K562 (cell line): ENCODE measurements at regions not wholly inside any gene's neighbourhood (a gene's known extent, or its start where the extent isn't known, plus 50 kb on each side); places are given as distances from the start of the nearest gene placed in this dataset.
A peak's percentile ranks its signal among the peaks of the same experiment; 100 is the strongest.

Experiments
- ERF ChIP-seq: fragments of 450-650 bp; formaldehyde crosslinking; IDR thresholded peaks from 2 replicates; pipeline ENCODE4 v1.4.0; 2020; ENCODE audit warnings: mild to moderate bottlenecking, mixed read lengths
- POLR2B ChIP-seq: fragments of 450-650 bp; IDR thresholded peaks from 2 replicates; pipeline ENCODE4 v1.6.1; 2018; ENCODE audit warnings: low read depth; ENCODE audit not compliant: partially characterized antibody
- POLR2H ChIP-seq: IDR thresholded peaks from 2 replicates; pipeline ENCODE4 v1.6.1; 2016; ENCODE audit warnings: missing genetic modification characterization, low read depth, mild to moderate bottlenecking, control low read depth, missing compliant biosample characterization, moderate library complexity
- POLR3A ChIP-seq: IDR thresholded peaks from 2 replicates; pipeline ENCODE4 v1.6.1; 2011; ENCODE audit warnings: borderline replicate concordance, mild to moderate bottlenecking, moderate library complexity; ENCODE audit not compliant: insufficient read length, insufficient read depth; ENCODE audit errors: extremely low read depth
- RBM17 ChIP-seq: fragments of 200-400 bp; formaldehyde crosslinking; IDR thresholded peaks from 2 replicates; pipeline ENCODE4 v1.6.1; 2017; ENCODE audit warnings: low read depth, mild to moderate bottlenecking, low read length, borderline replicate concordance
- RBM25 ChIP-seq: fragments of 200-400 bp; formaldehyde crosslinking; IDR thresholded peaks from 2 replicates; pipeline ENCODE4 v1.6.1; 2018; ENCODE audit warnings: low read length, low read depth, moderate library complexity; ENCODE audit not compliant: severe bottlenecking
- SRF ChIP-seq, 2 experiments: fragments of 250-450, 450-650 bp in 1 of 2; sonication (Bioruptor Pico) in 1 of 2; sonication (generic) in 1 of 2; formaldehyde crosslinking; IDR thresholded peaks; 2 replicates each; pipeline versions ENCODE4 v1.5.0 to v1.5.1; 2020 to 2022; ENCODE audit warnings: mild to moderate bottlenecking in 1 of 2, missing genetic modification reagents in 1 of 2
- ZNF24 ChIP-seq: fragments of 450-650 bp; IDR thresholded peaks from 2 replicates; pipeline ENCODE4 v1.6.1; 2016
- ZNF263 ChIP-seq: sonication (generic); formaldehyde crosslinking; IDR thresholded peaks from 2 replicates; pipeline ENCODE4 v1.8.0; 2022; ENCODE audit warnings: mild to moderate bottlenecking, missing genetic modification reagents, borderline replicate concordance
- ZNF696 ChIP-seq: fragments of 250-450 bp; sonication (Bioruptor Pico); conservative IDR thresholded peaks from 2 replicates; pipeline ENCODE4 v1.4.0; 2020; ENCODE audit warnings: mild to moderate bottlenecking, moderate library complexity
- ZSCAN32 ChIP-seq: fragments of 450-650 bp; formaldehyde crosslinking; IDR thresholded peaks from 2 replicates; pipeline ENCODE4 v1.4.0; 2020; ENCODE audit warnings: mild to moderate bottlenecking, moderate library complexity
- TF ChIP-seq, protein P1 (sequence below): fragments of 250-450 bp; sonication (Bioruptor Pico); IDR thresholded peaks from 2 replicates; pipeline ENCODE4 v1.4.0; 2020
- TF ChIP-seq, protein P2 (sequence below): IDR thresholded peaks from 2 replicates; pipeline ENCODE4 v1.6.1; 2016; ENCODE audit warnings: missing genetic modification characterization, missing compliant biosample characterization
- TF ChIP-seq, protein P3 (sequence below), 3 experiments: fragments of 200-800 bp in 1 of 3; sonication (Bioruptor generic) in 1 of 3; sonication (generic) in 1 of 3; formaldehyde crosslinking in 1 of 3; IDR thresholded peaks; 2 replicates each; pipeline versions ENCODE4 v1.6.1 to v1.8.0; 2016 to 2022; ENCODE audit warnings: mild to moderate bottlenecking in 2 of 3, missing compliant biosample characterization in 2 of 3, missing genetic modification characterization in 2 of 3, missing genetic modification reagents in 1 of 3
- TF ChIP-seq, protein P4 (sequence below): fragments of 450-650 bp; IDR thresholded peaks from 2 replicates; pipeline ENCODE4 v1.6.1; 2014; ENCODE audit warnings: low read depth, mild to moderate bottlenecking, moderate library complexity, borderline replicate concordance
- TF ChIP-seq, protein P5 (sequence below): fragments of 250-450 bp; sonication (Bioruptor Pico); IDR thresholded peaks from 2 replicates; pipeline ENCODE4 v1.9.0; 2021; ENCODE audit warnings: mild to moderate bottlenecking

DNA sequence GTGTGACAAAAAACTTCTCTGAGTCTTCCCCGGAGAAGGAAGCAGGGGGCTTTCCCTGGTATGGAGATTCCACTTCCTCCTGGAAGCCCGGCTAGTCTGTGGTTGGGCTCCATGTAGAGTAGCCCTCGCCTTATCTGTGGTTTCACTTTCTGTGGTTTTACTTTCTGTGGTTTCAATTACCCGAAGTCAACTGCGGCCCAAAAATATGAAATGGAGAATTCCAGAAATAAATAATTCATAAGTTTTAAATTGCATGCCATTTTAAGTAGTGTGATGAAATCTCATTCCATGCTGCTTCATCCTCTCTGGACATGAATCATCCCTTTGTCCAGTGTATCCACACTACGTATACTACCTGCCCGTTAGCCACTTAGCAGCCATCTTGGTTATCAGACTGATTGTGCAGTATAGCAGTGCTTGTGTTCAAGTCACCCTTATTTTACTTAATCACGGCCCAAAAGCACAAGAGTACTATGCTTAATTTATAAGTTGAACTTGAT lies 275.0 kb upstream of the SESN3 start (continued):
- TF ChIP-seq, protein P1, sequence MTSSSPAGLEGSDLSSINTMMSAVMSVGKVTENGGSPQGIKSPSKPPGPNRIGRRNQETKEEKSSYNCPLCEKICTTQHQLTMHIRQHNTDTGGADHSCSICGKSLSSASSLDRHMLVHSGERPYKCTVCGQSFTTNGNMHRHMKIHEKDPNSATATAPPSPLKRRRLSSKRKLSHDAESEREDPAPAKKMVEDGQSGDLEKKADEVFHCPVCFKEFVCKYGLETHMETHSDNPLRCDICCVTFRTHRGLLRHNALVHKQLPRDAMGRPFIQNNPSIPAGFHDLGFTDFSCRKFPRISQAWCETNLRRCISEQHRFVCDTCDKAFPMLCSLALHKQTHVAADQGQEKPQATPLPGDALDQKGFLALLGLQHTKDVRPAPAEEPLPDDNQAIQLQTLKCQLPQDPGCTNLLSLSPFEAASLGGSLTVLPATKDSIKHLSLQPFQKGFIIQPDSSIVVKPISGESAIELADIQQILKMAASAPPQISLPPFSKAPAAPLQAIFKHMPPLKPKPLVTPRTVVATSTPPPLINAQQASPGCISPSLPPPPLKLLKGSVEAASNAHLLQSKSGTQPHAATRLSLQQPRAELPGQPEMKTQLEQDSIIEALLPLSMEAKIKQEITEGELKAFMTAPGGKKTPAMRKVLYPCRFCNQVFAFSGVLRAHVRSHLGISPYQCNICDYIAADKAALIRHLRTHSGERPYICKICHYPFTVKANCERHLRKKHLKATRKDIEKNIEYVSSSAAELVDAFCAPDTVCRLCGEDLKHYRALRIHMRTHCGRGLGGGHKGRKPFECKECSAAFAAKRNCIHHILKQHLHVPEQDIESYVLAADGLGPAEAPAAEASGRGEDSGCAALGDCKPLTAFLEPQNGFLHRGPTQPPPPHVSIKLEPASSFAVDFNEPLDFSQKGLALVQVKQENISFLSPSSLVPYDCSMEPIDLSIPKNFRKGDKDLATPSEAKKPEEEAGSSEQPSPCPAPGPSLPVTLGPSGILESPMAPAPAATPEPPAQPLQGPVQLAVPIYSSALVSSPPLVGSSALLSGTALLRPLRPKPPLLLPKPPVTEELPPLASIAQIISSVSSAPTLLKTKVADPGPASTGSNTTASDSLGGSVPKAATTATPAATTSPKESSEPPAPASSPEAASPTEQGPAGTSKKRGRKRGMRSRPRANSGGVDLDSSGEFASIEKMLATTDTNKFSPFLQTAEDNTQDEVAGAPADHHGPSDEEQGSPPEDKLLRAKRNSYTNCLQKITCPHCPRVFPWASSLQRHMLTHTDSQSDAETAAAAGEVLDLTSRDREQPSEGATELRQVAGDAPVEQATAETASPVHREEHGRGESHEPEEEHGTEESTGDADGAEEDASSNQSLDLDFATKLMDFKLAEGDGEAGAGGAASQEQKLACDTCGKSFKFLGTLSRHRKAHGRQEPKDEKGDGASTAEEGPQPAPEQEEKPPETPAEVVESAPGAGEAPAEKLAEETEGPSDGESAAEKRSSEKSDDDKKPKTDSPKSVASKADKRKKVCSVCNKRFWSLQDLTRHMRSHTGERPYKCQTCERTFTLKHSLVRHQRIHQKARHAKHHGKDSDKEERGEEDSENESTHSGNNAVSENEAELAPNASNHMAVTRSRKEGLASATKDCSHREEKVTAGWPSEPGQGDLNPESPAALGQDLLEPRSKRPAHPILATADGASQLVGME (CRISPR knock-in tag) = peak; percentile 95
- TF ChIP-seq, protein P2, sequence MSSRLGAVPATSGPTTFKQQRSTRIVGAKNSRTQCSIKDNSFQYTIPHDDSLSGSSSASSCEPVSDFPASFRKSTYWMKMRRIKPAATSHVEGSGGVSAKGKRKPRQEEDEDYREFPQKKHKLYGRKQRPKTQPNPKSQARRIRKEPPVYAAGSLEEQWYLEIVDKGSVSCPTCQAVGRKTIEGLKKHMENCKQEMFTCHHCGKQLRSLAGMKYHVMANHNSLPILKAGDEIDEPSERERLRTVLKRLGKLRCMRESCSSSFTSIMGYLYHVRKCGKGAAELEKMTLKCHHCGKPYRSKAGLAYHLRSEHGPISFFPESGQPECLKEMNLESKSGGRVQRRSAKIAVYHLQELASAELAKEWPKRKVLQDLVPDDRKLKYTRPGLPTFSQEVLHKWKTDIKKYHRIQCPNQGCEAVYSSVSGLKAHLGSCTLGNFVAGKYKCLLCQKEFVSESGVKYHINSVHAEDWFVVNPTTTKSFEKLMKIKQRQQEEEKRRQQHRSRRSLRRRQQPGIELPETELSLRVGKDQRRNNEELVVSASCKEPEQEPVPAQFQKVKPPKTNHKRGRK = no peak
- TF ChIP-seq ZSCAN32 (CRISPR knock-in tag) (peak; percentile 64; the same call in 1 of the 2 replicates), POLR3A (no peak), SRF (CRISPR knock-in tag; IDR thresholded peaks at IDR 0.05) (no peak), POLR2B (no peak), POLR2H (tag) (no peak), ZNF696 (no peak), ERF (CRISPR knock-in tag) (0 out of 2 replicates have a peak, but pooled peaks have one; percentile 36), ZNF24 (no peak), RBM25 (no peak), RBM17 (no peak), ZNF263 (CRISPR knock-in tag) (no peak)
- TF ChIP-seq, protein P3, sequence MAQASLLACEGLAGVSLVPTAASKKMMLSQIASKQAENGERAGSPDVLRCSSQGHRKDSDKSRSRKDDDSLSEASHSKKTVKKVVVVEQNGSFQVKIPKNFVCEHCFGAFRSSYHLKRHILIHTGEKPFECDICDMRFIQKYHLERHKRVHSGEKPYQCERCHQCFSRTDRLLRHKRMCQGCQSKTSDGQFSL (CRISPR knock-in tag; IDR thresholded peaks at IDR 0.05) = no peak
- TF ChIP-seq, protein P3 (tag; IDR thresholded peaks at IDR 0.05) = peak in 1 of 2 experiments; percentile 84; a peak in 1 of 4 replicates
- TF ChIP-seq, protein P4, sequence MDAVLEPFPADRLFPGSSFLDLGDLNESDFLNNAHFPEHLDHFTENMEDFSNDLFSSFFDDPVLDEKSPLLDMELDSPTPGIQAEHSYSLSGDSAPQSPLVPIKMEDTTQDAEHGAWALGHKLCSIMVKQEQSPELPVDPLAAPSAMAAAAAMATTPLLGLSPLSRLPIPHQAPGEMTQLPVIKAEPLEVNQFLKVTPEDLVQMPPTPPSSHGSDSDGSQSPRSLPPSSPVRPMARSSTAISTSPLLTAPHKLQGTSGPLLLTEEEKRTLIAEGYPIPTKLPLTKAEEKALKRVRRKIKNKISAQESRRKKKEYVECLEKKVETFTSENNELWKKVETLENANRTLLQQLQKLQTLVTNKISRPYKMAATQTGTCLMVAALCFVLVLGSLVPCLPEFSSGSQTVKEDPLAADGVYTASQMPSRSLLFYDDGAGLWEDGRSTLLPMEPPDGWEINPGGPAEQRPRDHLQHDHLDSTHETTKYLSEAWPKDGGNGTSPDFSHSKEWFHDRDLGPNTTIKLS = no peak
- TF ChIP-seq, protein P5, sequence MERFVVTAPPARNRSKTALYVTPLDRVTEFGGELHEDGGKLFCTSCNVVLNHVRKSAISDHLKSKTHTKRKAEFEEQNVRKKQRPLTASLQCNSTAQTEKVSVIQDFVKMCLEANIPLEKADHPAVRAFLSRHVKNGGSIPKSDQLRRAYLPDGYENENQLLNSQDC (CRISPR knock-in tag) = no peak
